Activated naive CD8-positive, alpha-beta T cell treated with anti-CD3 and anti-CD28 coated beads for 36 hours (primary cell): ENCODE measurements at regions not wholly inside any gene's neighbourhood (a gene's known extent, or its start where the extent isn't known, plus 50 kb on each side); places are given as distances from the start of the nearest gene placed in this dataset.

Experiments used
- DNase-seq: peaks from one replicate; pipeline ENCODE4 v3.0.0; 2021
- H3K27ac Mint-ChIP-seq: one replicate; pipeline ENCODE4 v1.8.0; 2022; ENCODE audit warnings: mild to moderate bottlenecking, moderate library complexity, mixed read lengths
- H3K27me3 Mint-ChIP-seq: one replicate; pipeline ENCODE4 v1.8.0; 2022; ENCODE audit warnings: mild to moderate bottlenecking, mixed read lengths
- H3K36me3 Mint-ChIP-seq: one replicate; pipeline ENCODE4 v1.8.0; 2021; ENCODE audit warnings: mild to moderate bottlenecking, mixed read lengths
- H3K4me1 Mint-ChIP-seq: one replicate; pipeline ENCODE4 v1.8.0; 2021; ENCODE audit warnings: mixed read lengths
- H3K4me3 Mint-ChIP-seq: one replicate; pipeline ENCODE4 v1.8.0; 2022; ENCODE audit warnings: mild to moderate bottlenecking, moderate library complexity, mixed read lengths
- H3K9me3 Mint-ChIP-seq: one replicate; pipeline ENCODE4 v1.8.0; 2022; ENCODE audit warnings: mixed read lengths

- no peak for DNase-seq
- Mint-ChIP-seq H3K4me3 (no peak overlapping the region), H3K4me1 (no peaks in the 10 kb centered on the region), H3K27me3 (no peaks in the 10 kb centered on the region), H3K9me3 (peaks cover 1% of the 10 kb centered on the region), H3K27ac (no peak overlapping the region), H3K36me3 (no peaks in the 10 kb centered on the region)
Observed at GRCh38 chr6:91659891-91660290, 1073.0 kb upstream of the MAP3K7 start.

- Mint-ChIP-seq H3K27ac (no peak overlapping the region), H3K4me3 (no peak overlapping the region), H3K27me3 (no peaks in the 10 kb centered on the region), H3K4me1 (no peaks in the 10 kb centered on the region), H3K9me3 (peaks cover 2% of the 10 kb centered on the region), H3K36me3 (no peaks in the 10 kb centered on the region)
- DNase-seq: no peak
Observed at GRCh38 chr6:91654793-91655192, 1067.9 kb upstream of the MAP3K7 start.

GRCh38 chr6:91654357-91654756, 1067.5 kb upstream of the MAP3K7 start:
- Mint-ChIP-seq H3K4me1 (no peaks in the 10 kb centered on the region), H3K4me3 (no peak overlapping the region)
- DNase-seq: no peak

GRCh38 chr6:91653895-91654294, 1067.0 kb upstream of the MAP3K7 start:
- Mint-ChIP-seq H3K4me1 (no peaks in the 10 kb centered on the region), H3K4me3 (no peak overlapping the region), H3K9me3 (peaks cover 2% of the 10 kb centered on the region), H3K27ac (no peak overlapping the region), H3K27me3 (no peaks in the 10 kb centered on the region), H3K36me3 (no peaks in the 10 kb centered on the region)
- no peak for DNase-seq

More at GRCh38 chr6:91654357-91654756, 1067.5 kb upstream of the MAP3K7 start:
- H3K27ac Mint-ChIP-seq: no peak overlapping the region
- no peaks in the 10 kb centered on the region for H3K36me3 Mint-ChIP-seq
- no peaks in the 10 kb centered on the region for H3K27me3 Mint-ChIP-seq
- peaks cover 2% of the 10 kb centered on the region for H3K9me3 Mint-ChIP-seq

GRCh38 chr6:91653076-91653723, 1066.3 kb upstream of the MAP3K7 start:
- no peaks in the 10 kb centered on the region for H3K4me1 Mint-ChIP-seq
- no peaks in the 10 kb centered on the region for H3K27me3 Mint-ChIP-seq
- H3K27ac Mint-ChIP-seq: no peak overlapping the region
- H3K9me3 Mint-ChIP-seq: peaks cover 2% of the 10 kb centered on the region
- no peak for DNase-seq
- H3K36me3 Mint-ChIP-seq: no peaks in the 10 kb centered on the region
- no peak overlapping the region for H3K4me3 Mint-ChIP-seq

- H3K4me1 Mint-ChIP-seq: no peaks in the 10 kb centered on the region
- no peaks in the 10 kb centered on the region for H3K36me3 Mint-ChIP-seq
- peaks cover 5% of the 10 kb centered on the region for H3K9me3 Mint-ChIP-seq
- no peaks in the 10 kb centered on the region for H3K27me3 Mint-ChIP-seq
- H3K4me3 Mint-ChIP-seq: no peak overlapping the region
- no peak overlapping the region for H3K27ac Mint-ChIP-seq
- DNase-seq: no peak
Observed at GRCh38 chr6:91646649-91647048, 1059.8 kb upstream of the MAP3K7 start.

GRCh38 chr6:91645811-91646210, 1058.9 kb upstream of the MAP3K7 start:
- Mint-ChIP-seq H3K4me3 (no peak overlapping the region), H3K27me3 (no peaks in the 10 kb centered on the region), H3K36me3 (no peaks in the 10 kb centered on the region), H3K4me1 (no peaks in the 10 kb centered on the region), H3K27ac (no peak overlapping the region), H3K9me3 (peaks cover 5% of the 10 kb centered on the region)
- DNase-seq: no peak

- H3K4me1 Mint-ChIP-seq: no peaks in the 10 kb centered on the region
- no peaks in the 10 kb centered on the region for H3K9me3 Mint-ChIP-seq
- no peaks in the 10 kb centered on the region for H3K27me3 Mint-ChIP-seq
- H3K36me3 Mint-ChIP-seq: no peaks in the 10 kb centered on the region
- H3K27ac Mint-ChIP-seq: no peak overlapping the region
- H3K4me3 Mint-ChIP-seq: no peak overlapping the region
- DNase-seq: no peak
Observed at GRCh38 chr6:91637217-91637616, 1050.3 kb upstream of the MAP3K7 start.

- no peaks in the 10 kb centered on the region for H3K9me3 Mint-ChIP-seq
- no peak overlapping the region for H3K4me3 Mint-ChIP-seq
- no peaks in the 10 kb centered on the region for H3K36me3 Mint-ChIP-seq
- DNase-seq: no peak
- no peak overlapping the region for H3K27ac Mint-ChIP-seq
- H3K27me3 Mint-ChIP-seq: no peaks in the 10 kb centered on the region
- no peaks in the 10 kb centered on the region for H3K4me1 Mint-ChIP-seq
Observed at GRCh38 chr6:91634791-91635190, 1047.9 kb upstream of the MAP3K7 start.

- Mint-ChIP-seq H3K27me3 (no peaks in the 10 kb centered on the region), H3K4me3 (no peak overlapping the region), H3K36me3 (no peaks in the 10 kb centered on the region), H3K4me1 (no peaks in the 10 kb centered on the region), H3K9me3 (no peaks in the 10 kb centered on the region), H3K27ac (no peak overlapping the region)
- no peak for DNase-seq
Observed at GRCh38 chr6:91633374-91634111, 1046.7 kb upstream of the MAP3K7 start.

- no peak overlapping the region for H3K4me3 Mint-ChIP-seq
- H3K27ac Mint-ChIP-seq: no peak overlapping the region
- no peak for DNase-seq
- H3K9me3 Mint-ChIP-seq: no peaks in the 10 kb centered on the region
- H3K36me3 Mint-ChIP-seq: no peaks in the 10 kb centered on the region
- H3K27me3 Mint-ChIP-seq: no peaks in the 10 kb centered on the region
- H3K4me1 Mint-ChIP-seq: no peaks in the 10 kb centered on the region
Observed at GRCh38 chr6:91632308-91632707, 1045.4 kb upstream of the MAP3K7 start.

- Mint-ChIP-seq H3K36me3 (no peaks in the 10 kb centered on the region), H3K27me3 (no peaks in the 10 kb centered on the region), H3K27ac (no peak overlapping the region), H3K4me1 (no peaks in the 10 kb centered on the region), H3K9me3 (no peaks in the 10 kb centered on the region), H3K4me3 (no peak overlapping the region)
- DNase-seq: no peak
Observed at GRCh38 chr6:91631227-91631626, 1044.4 kb upstream of the MAP3K7 start.

GRCh38 chr6:91626911-91627310, 1040.0 kb upstream of the MAP3K7 start:
- H3K36me3 Mint-ChIP-seq: no peaks in the 10 kb centered on the region
- no peaks in the 10 kb centered on the region for H3K27me3 Mint-ChIP-seq
- no peak overlapping the region for H3K27ac Mint-ChIP-seq
- H3K4me1 Mint-ChIP-seq: no peaks in the 10 kb centered on the region
- no peaks in the 10 kb centered on the region for H3K9me3 Mint-ChIP-seq
- DNase-seq: no peak
- no peak overlapping the region for H3K4me3 Mint-ChIP-seq

GRCh38 chr6:91613481-91613880, 1026.6 kb upstream of the MAP3K7 start:
- no peaks in the 10 kb centered on the region for H3K36me3 Mint-ChIP-seq
- peaks cover 3% of the 10 kb centered on the region for H3K9me3 Mint-ChIP-seq
- H3K27ac Mint-ChIP-seq: no peak overlapping the region
- no peaks in the 10 kb centered on the region for H3K4me1 Mint-ChIP-seq
- DNase-seq: no peak
- no peak overlapping the region for H3K4me3 Mint-ChIP-seq
- no peaks in the 10 kb centered on the region for H3K27me3 Mint-ChIP-seq

- no peaks in the 10 kb centered on the region for H3K4me1 Mint-ChIP-seq
- no peak overlapping the region for H3K27ac Mint-ChIP-seq
- H3K4me3 Mint-ChIP-seq: no peak overlapping the region
- peaks cover 3% of the 10 kb centered on the region for H3K9me3 Mint-ChIP-seq
- no peaks in the 10 kb centered on the region for H3K27me3 Mint-ChIP-seq
- H3K36me3 Mint-ChIP-seq: no peaks in the 10 kb centered on the region
- no peak for DNase-seq
Observed at GRCh38 chr6:91611190-91611589, 1024.3 kb upstream of the MAP3K7 start.

- no peak overlapping the region for H3K27ac Mint-ChIP-seq
- DNase-seq: no peak
- H3K27me3 Mint-ChIP-seq: no peaks in the 10 kb centered on the region
- no peaks in the 10 kb centered on the region for H3K4me1 Mint-ChIP-seq
- no peaks in the 10 kb centered on the region for H3K36me3 Mint-ChIP-seq
- H3K9me3 Mint-ChIP-seq: no peaks in the 10 kb centered on the region
- H3K4me3 Mint-ChIP-seq: no peak overlapping the region
Observed at GRCh38 chr6:91608428-91608827, 1021.6 kb upstream of the MAP3K7 start.
